Ureter (tissue), 1 donor: ENCODE measurements at regions not wholly inside any gene's neighbourhood (a gene's known extent, or its start where the extent isn't known, plus 50 kb on each side); places are given as distances from the start of the nearest gene placed in this dataset.
"Not testable (repeated sequence)": the region's sequence is repeated elsewhere in the genome, so short reads cannot be mapped to it uniquely, and the experiment has no call there.

Experiments used
- DNase-seq: peaks from one replicate; pipeline ENCODE4 v3.0.0-alpha.2; 2020; ENCODE audit warnings: low spot score
- donor health status: DM: yes; HTN: yes; CAD: no.

DNA sequence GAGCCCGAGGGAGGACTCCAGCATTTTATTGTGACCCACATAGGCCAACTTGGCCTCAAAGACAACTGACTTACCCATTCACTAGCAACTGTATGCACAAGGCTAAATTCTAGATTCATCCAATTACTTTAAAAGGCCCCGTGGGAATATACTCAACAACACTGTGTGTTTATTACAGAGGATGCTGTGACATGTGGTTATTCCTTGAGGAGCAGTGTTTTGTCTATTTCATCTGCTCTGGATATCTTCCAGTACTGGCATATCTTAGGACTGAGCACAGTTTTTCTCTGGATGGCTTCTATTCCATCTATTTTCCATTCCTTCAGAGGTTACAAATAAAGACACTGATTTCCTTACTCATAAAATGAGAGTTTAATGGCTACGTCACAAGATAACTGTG is 87.2 kb upstream of the KRAS start:
- no peak for DNase-seq

GRCh38 chr12:25332143-25332542 is 81.4 kb upstream of the KRAS start:
- no peak for DNase-seq

DNA sequence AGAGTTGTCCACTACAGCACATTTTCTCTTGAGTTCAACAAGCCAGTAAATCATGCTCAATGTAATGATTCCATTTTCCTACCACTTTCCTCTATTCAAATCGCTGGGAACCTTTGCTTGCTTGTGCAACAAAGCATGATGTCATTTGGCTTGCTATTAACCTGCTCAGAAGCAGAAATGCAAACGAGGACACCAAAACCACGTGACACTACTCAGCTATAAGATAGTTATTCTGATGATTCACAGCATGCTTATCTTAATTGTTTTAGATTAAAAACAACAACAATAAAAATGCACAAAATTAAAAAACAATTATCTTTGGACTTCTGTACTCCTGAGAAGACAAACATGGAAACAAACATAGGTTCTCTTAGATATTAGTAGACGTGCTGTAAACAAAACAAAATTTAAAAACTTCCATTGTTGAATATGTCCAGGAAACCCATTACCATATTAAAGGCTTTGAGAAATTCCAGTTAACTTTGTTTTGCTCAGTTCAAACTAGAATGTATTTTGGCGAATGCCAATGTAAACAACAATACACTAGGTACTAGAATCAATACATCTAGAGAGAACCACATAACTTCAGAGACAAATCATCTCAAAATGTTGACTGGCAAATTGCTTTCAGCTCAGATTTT is 77.5 kb upstream of the KRAS start:
- no peak for DNase-seq

DNA sequence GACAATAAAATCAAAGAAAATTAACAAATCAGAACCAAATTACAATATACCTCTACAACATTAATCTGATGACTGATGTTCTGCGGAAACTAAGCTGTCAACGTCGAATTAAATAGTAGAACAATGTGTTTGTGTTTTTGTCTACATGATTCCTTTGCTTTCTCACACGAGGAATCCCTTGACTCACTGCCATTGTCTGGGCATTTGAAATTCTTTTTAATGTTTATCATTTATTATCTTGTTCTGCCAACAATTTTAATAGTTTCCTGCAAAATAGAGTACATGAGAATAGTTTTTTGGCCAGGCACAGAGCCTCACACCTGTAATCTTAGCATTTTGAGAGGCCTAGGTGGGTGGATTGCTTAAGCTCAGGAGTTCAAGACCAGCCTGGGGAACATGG is 76.6 kb upstream of the KRAS start:
- no peak for DNase-seq

GRCh38 chr12:25326326-25326725 is 75.6 kb upstream of the KRAS start:
- DNase-seq, result no peak

DNA sequence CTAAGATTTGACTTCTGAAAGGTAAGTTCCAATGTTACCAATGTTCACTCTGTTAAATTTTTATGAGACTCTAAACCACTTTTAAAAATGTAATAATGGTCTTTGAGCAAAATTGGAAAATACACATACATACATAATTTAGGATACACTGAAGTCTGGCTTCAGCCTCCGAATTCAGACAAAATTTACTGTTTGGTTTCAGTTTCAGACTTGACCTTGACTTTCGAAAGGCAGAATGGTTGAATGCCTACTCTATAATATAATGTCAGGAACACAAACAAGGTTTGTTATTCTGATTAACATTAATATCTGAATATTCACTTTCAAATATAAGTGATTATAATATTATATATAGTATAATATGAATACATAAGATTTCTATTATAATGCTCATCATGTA is 74.1 kb upstream of the KRAS start:
- no peak for DNase-seq

- no peak for DNase-seq
Observed at GRCh38 chr12:25323581-25323982, 72.9 kb upstream of the KRAS start.

- no peak for DNase-seq
Observed at GRCh38 chr12:25322918-25323531, 72.3 kb upstream of the KRAS start.

- no peak for DNase-seq
Observed at GRCh38 chr12:25322351-25322750, 71.6 kb upstream of the KRAS start.

GRCh38 chr12:25321772-25322171 is 71.0 kb upstream of the KRAS start:
- DNase-seq, result no peak

DNA sequence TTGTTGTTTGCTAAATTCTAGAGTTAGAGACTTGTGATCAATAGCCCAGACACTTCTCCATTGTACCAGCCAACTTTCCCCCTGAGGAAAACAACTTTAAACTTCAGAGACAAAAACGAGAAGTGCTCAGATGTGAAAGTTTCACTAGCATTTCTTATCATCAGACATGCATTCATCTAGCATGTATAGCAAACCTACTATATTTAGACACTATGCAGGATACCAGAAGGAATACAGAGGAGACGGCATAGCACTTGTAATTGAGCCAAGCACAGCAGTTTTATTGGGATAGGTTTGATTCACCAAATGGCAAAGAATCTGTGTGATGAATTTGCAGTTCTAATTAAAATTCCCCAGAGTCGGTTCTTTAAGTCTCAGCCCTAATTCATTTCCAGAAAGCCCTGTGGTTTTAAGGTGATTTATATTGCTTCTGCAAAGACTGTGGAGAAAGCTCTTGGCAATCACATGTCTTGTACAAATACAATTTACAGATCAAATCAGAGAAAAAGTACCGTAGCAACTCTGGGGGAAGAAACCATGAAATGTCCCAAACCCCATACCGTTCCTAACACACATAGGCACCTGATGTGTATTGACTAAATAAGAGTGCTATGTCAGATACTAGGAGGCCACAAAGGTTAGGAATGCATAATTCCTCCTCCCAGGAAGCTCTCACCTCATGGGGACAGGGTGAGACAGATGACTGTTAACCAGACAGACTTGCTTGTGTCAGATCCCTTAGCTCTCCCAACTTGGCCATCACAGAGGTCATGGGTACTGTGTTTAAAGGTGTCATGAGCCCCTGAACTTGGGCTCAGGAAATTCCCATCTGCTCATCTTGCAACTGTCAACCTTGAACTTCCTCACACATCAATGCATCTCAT is 69.6 kb upstream of the KRAS start:
- no peak for DNase-seq

GRCh38 chr12:25319233-25319984 is 68.7 kb upstream of the KRAS start:
- DNase-seq, result no peak

GRCh38 chr12:25317553-25317952 is 66.8 kb upstream of the KRAS start:
- DNase-seq, result no peak

GRCh38 chr12:25315388-25315787 is 64.7 kb upstream of the KRAS start:
- no peak for DNase-seq

- not testable (repeated sequence) for DNase-seq
Observed at GRCh38 chr12:25313266-25313990, 62.7 kb upstream of the KRAS start.

- DNase-seq, result no peak
Observed at GRCh38 chr12:25311506-25311905, 60.8 kb upstream of the KRAS start.

DNA sequence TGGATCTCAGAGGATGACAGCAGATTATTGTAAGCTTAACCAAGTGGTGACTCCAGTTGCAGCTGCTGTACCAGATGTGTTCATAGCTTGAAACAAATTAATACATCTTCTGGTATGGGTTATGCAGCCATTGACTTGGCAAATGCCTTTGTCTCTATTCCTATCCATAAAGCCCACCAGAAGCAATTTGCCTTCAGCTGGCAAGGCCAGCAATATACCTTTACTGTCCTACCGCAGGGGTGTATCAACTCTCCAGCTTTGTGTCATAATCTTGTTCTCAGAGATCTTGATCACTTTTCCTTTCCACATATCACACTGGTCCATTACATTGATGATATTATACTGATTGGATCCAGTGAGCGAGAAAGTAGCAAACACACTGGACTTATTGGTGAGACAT is 59.3 kb upstream of the KRAS start:
- DNase-seq, result not testable (repeated sequence)

GRCh38 chr12:25308756-25309155 is 58.0 kb upstream of the KRAS start:
- no peak for DNase-seq

GRCh38 chr12:25307818-25308217 is 57.1 kb upstream of the KRAS start:
- no peak for DNase-seq

DNA sequence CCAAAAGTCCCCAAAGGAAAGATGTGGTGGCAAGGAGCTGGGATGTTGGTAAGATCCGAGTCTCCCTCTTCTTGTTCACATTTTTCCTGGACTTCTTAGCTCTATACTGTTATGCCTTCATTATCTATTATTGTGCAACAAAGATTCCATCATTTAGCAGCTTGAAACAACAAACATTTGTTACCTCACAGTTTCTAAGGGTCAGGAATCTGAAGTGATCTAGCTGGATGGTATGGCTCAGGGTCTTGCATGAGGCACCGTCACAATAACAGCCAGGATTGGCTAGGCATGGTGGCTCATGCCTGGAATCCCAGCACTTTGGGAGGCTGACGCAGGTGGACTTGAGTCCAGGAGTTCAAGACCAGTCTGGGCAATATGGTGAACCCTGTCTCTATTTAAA is 51.1 kb upstream of the KRAS start:
- DNase-seq, result no peak
